Activated B cell treated with CpG ODN at 0.5 μM for 24 hours (primary cell): ENCODE measurements at regions not wholly inside any gene's neighbourhood (a gene's known extent, or its start where the extent isn't known, plus 50 kb on each side); places are given as distances from the start of the nearest gene placed in this dataset.

Source experiments
- ATAC-seq: fragments of 200-7000 bp; cut with Tn5 transposase; one replicate; pipeline ENCODE4 v1.10.0; 2021; ENCODE audit warnings: low read depth, mild to moderate bottlenecking, moderate library complexity
- CTCF ChIA-PET: fragments of 350-600 bp; sonication (Branson Sonifier 250); formaldehyde crosslinking; loops from one replicate; lab custom pipeline; 2021; ENCODE audit warnings: antibody characterized with exemption; lab: Charles Lee
- POLR2A ChIA-PET: fragments of 350-600 bp; sonication (Branson Sonifier 250); formaldehyde crosslinking; loops from one replicate; lab custom pipeline; 2021; ENCODE audit warnings: antibody characterized with exemption; lab: Charles Lee
- DNase-seq: peaks from one replicate; pipeline ENCODE4 v3.0.0; 2022
- H3K27ac Mint-ChIP-seq: one replicate; pipeline ENCODE4 v1.8.0; 2020; ENCODE audit warnings: mixed read lengths
- H3K27me3 Mint-ChIP-seq: one replicate; pipeline ENCODE4 v1.8.0; 2021; ENCODE audit warnings: mixed read lengths
- H3K36me3 Mint-ChIP-seq: one replicate; pipeline ENCODE4 v1.8.0; 2021; ENCODE audit warnings: low read depth, mixed read lengths
- H3K4me1 Mint-ChIP-seq: one replicate; pipeline ENCODE4 v1.8.0; 2021; ENCODE audit warnings: mixed read lengths
- H3K4me3 Mint-ChIP-seq: one replicate; pipeline ENCODE4 v1.8.0; 2020; ENCODE audit warnings: mild to moderate bottlenecking, mixed read lengths
- H3K9me3 Mint-ChIP-seq: one replicate; pipeline ENCODE4 v1.8.0; 2020; ENCODE audit warnings: mixed read lengths
- CTCF ChIP-seq: fragments of 200-600 bp; IDR thresholded peaks from one replicate; pipeline ENCODE4 v1.8.0; 2022; ENCODE audit warnings: antibody characterized with exemption, mild to moderate bottlenecking
- intact Hi-C: fragments of 100-400 bp; cut with micrococcal nuclease; formaldehyde crosslinking; loops from one replicate; pipeline ENCODE4 v1.15.1; 2024

DNA sequence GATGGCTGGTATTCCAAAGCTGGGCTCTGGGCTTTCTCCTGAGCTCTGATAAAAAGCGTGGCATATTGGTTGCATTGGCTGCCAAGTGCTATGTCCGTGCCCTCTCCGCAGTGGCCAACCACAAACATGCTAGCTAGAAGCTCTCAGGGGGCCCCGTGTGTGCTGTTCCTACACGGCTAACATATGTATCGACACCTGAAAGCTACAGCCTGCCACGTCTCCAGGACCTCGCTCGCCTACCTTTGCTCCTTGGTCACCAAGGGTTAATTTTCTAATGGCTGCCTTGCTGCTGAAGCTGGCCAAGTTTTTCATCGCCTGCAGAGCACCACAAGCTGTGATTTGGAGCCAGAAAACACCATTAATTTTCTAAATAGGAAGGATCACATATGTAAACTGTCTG is 888.4 kb downstream of the BCL11A start:
- CTCF ChIA-PET = no interaction called here
- H3K4me1 Mint-ChIP-seq = no peaks in the 10 kb centered on the region
- POLR2A ChIA-PET = no interaction called here
- no peaks in the 10 kb centered on the region for H3K9me3 Mint-ChIP-seq
- no peak for TF ChIP-seq CTCF
- H3K27ac Mint-ChIP-seq = no peak overlapping the region
- intact Hi-C loops = no loop called here
- no peak for DNase-seq
- no peaks in the 10 kb centered on the region for H3K27me3 Mint-ChIP-seq
- no peak for ATAC-seq
- H3K4me3 Mint-ChIP-seq = no peak overlapping the region
- no peaks in the 10 kb centered on the region for H3K36me3 Mint-ChIP-seq

DNA sequence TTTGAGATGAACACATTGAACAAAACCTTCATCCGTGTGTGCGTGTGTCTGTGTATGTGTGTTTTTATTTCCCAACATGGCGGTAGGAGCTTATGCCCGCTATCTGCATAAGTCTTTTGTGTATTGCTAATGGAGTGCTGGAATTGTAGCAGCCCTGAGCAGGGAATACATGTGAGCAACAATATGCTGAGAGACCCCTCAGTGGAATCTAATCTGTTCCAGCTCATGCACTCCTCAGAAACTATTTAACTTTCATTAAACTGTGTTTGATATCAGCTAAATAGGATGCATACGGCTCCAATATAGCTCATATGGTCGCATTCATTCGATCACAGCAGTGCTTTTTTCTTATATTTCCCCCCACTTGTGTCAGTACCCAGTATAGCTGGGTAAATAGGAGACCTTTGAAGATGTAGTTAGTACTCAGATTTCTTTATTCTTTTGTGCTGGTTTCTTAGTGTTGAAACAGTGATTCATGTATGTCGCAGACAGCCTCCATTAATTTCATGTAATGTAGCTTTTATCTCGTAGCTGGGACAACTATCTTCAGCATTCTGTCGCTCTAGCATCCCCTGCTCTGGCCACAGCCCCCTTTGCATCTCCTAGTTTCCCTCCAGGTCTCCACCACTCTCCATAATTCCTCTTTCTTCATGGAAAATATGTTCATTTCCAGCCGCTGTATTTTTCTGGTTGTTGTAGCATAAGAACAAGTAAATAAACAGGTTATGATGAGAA is 891.2 kb downstream of the BCL11A start:
- no peak for TF ChIP-seq CTCF
- ATAC-seq (no peak), DNase-seq (no peak)
- Mint-ChIP-seq H3K36me3 (no peaks in the 10 kb centered on the region), H3K27ac (no peak overlapping the region), H3K27me3 (no peaks in the 10 kb centered on the region), H3K9me3 (no peaks in the 10 kb centered on the region), H3K4me3 (no peak overlapping the region), H3K4me1 (no peaks in the 10 kb centered on the region)
- ChIA-PET CTCF (no interaction called here), POLR2A (interaction anchor here (0.6 kb wide), 1 partner anchor 888 kb away, joined by 7 read pairs; no protein-coding TSS in a partner anchor)
- intact Hi-C loops = no loop called here

DNA sequence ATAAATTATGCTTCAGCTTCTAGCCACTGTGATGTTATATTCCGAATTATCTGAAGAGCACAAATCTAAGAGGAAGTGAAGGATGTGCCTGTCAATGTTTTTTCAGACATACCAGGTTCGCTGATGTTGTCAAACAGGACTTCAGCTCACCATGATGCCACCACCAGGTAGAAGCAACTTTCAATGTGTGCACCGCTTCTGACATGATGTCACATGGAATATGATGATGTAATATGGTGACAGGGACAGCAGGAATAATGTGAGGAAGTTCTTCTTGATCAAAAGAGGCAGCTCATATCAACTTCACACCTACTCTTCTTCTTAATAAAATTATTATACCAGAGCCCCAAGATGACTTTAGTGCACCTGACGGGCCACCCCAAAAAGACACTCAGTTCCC is 893.2 kb downstream of the BCL11A start:
- no peak for DNase-seq
- POLR2A ChIA-PET = no interaction called here
- Mint-ChIP-seq H3K36me3 (no peaks in the 10 kb centered on the region), H3K4me1 (no peaks in the 10 kb centered on the region), H3K9me3 (no peaks in the 10 kb centered on the region), H3K4me3 (no peak overlapping the region), H3K27me3 (no peaks in the 10 kb centered on the region), H3K27ac (no peak overlapping the region)
- CTCF ChIA-PET = no interaction called here
- no peak for ATAC-seq
- intact Hi-C loops = no loop called here
- TF ChIP-seq CTCF = no peak

- ATAC-seq (no peak), DNase-seq (no peak)
- H3K9me3 Mint-ChIP-seq = no peaks in the 10 kb centered on the region
- POLR2A ChIA-PET = no interaction called here
- TF ChIP-seq CTCF = no peak
- no peak overlapping the region for H3K4me3 Mint-ChIP-seq
- H3K36me3 Mint-ChIP-seq = no peaks in the 10 kb centered on the region
- no peaks in the 10 kb centered on the region for H3K27me3 Mint-ChIP-seq
- intact Hi-C loops = loop anchor here (5.0 kb wide), 1 partner anchor 1127 kb away; no protein-coding TSS in a partner anchor
- H3K27ac Mint-ChIP-seq = no peak overlapping the region
- CTCF ChIA-PET = no interaction called here
- no peaks in the 10 kb centered on the region for H3K4me1 Mint-ChIP-seq
Observed at GRCh38 chr2:59658906-59659635, 894.4 kb downstream of the BCL11A start.

GRCh38 chr2:59655809-59656208 is 897.6 kb downstream of the BCL11A start:
- DNase-seq (no peak), ATAC-seq (no peak)
- intact Hi-C loops = loop anchor here (5.0 kb wide), 1 partner anchor 1124 kb away; no protein-coding TSS in a partner anchor
- no peaks in the 10 kb centered on the region for H3K4me1 Mint-ChIP-seq
- no peaks in the 10 kb centered on the region for H3K9me3 Mint-ChIP-seq
- ChIA-PET POLR2A (no interaction called here), CTCF (no interaction called here)
- no peaks in the 10 kb centered on the region for H3K36me3 Mint-ChIP-seq
- TF ChIP-seq CTCF = no peak
- H3K27ac Mint-ChIP-seq = no peak overlapping the region
- no peak overlapping the region for H3K4me3 Mint-ChIP-seq
- H3K27me3 Mint-ChIP-seq = peaks cover 3% of the 10 kb centered on the region
